ENCODE measurements at regions not wholly inside any gene's neighbourhood (a gene's known extent, or its start where the extent isn't known, plus 50 kb on each side); places are given as distances from the start of the nearest gene placed in this dataset.
"Not testable (repeated sequence)": the region's sequence is repeated elsewhere in the genome, so short reads cannot be mapped to it uniquely, and the experiment has no call there.

DNA sequence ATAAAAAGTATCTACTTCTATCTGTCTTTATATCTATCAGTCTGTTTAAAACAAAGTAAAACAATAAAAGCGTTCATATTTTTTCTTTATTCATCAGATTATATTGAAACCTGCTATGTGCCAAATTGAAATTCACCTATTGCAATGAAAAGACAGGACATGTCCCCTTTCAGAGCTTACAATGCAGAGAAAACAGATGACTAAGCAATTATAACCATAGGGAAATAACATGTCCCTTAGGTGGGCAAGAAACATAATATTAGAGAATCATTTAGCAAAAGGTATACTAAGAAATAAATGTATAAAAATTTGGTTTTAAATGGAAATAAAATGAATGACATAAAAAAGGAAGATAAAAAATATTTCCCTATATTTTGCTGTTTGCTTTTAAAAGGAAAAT, 1421.3 kb downstream of the FSCB start:
- Histone ChIP-seq H3K36me3 (ENCODE audit: control insufficient read depth, insufficient read depth, low read length) (no peaks in the 10 kb centered on the region), H3K4me3 (ENCODE audit: low read depth, low read length) (no peak overlapping the region), H3K27me3 (ENCODE audit: control insufficient read depth, insufficient read depth, low read length) (no peaks in the 10 kb centered on the region)
- DNase-seq (ENCODE audit: low read depth) (no peak), FAIRE-seq (no peak)
- TF ChIP-seq, protein P1, sequence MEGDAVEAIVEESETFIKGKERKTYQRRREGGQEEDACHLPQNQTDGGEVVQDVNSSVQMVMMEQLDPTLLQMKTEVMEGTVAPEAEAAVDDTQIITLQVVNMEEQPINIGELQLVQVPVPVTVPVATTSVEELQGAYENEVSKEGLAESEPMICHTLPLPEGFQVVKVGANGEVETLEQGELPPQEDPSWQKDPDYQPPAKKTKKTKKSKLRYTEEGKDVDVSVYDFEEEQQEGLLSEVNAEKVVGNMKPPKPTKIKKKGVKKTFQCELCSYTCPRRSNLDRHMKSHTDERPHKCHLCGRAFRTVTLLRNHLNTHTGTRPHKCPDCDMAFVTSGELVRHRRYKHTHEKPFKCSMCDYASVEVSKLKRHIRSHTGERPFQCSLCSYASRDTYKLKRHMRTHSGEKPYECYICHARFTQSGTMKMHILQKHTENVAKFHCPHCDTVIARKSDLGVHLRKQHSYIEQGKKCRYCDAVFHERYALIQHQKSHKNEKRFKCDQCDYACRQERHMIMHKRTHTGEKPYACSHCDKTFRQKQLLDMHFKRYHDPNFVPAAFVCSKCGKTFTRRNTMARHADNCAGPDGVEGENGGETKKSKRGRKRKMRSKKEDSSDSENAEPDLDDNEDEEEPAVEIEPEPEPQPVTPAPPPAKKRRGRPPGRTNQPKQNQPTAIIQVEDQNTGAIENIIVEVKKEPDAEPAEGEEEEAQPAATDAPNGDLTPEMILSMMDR (IDR thresholded peaks at IDR 0.05; ENCODE audit: insufficient read depth, low read length, severe bottlenecking) = no peak

DNA sequence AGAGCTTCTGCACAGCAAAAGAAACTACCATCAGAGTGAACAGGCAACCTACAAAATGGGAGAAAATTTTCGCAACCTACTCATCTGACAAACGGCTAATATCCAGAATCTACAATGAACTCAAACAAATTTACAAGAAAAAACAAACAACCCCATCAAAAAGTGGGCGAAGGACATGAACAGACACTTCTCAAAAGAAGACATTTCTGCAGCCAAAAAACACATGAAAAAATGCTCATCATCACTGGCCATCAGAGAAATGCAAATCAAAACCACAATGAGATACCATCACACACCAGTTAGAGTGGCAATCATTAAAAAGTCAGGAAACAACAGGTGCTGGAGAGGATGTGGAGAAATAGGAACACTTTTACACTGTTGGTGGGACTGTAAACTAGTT, 1439.7 kb downstream of the FSCB start:
- FAIRE-seq; H3K36me3 ChIP-seq (ENCODE audit: control insufficient read depth, insufficient read depth, low read length); DNase-seq (ENCODE audit: low read depth): not testable (repeated sequence)

DNA sequence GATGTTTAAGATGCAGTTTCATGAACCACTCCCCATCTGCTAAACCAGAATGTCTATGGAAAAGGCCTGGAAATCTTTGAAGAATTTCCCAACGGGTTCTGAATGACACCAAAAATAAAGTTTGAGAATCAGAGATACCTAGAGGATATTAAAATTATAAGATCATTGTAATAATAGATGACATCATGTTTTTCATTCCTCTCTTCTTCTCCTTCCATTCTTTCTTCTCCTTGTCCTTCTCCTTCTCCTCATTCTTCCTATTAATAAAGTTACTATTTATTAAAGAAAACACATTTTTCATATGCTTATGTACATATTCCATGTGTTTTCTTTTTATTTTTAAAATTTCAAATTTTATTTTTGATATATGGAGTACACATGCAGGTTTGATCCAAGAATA, 1449.4 kb downstream of the LRFN5 start:
- no peak for FAIRE-seq
- TF ChIP-seq, protein P1 (IDR thresholded peaks at IDR 0.05; ENCODE audit: insufficient read depth, low read length, severe bottlenecking) = no peak
- no peak overlapping the region for H3K4me3 ChIP-seq (ENCODE audit: low read depth, low read length)

More for the DNA sequence above, 1439.7 kb downstream of the FSCB start:
- not testable (repeated sequence) for H3K27me3 ChIP-seq (ENCODE audit: control insufficient read depth, insufficient read depth, low read length); H3K4me3 ChIP-seq (ENCODE audit: low read depth, low read length)

DNA sequence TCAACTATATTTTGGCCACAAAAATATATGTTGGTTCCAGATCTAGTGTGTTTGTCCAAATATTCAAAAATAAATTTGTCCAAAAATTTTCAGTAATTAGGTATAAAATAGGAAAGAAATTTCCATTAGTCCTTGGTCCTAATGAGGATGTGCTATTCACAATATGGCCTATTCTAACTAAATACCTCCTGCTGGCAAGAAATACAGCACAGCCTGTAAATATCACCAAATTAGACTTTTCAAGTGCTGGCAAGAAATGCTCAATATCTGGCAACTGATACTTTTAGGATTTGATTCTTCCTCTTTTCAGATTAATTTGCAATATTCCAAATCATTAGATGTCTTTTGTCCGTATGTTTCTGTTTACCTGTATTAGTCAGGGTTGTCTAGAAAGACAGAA, 1446.2 kb downstream of the LRFN5 start:
- DNase-seq (ENCODE audit: low read depth) (no peak), FAIRE-seq (no peak)
- Histone ChIP-seq H3K4me3 (ENCODE audit: low read depth, low read length) (no peak overlapping the region), H3K36me3 (ENCODE audit: control insufficient read depth, insufficient read depth, low read length) (no peaks in the 10 kb centered on the region), H3K27me3 (ENCODE audit: control insufficient read depth, insufficient read depth, low read length) (no peaks in the 10 kb centered on the region)
- TF ChIP-seq, protein P1 (IDR thresholded peaks at IDR 0.05; ENCODE audit: insufficient read depth, low read length, severe bottlenecking) = no peak

More for the DNA sequence above, 1449.4 kb downstream of the LRFN5 start:
- DNase-seq (ENCODE audit: low read depth) = no peak
- no peaks in the 10 kb centered on the region for H3K27me3 ChIP-seq (ENCODE audit: control insufficient read depth, insufficient read depth, low read length)
- H3K36me3 ChIP-seq (ENCODE audit: control insufficient read depth, insufficient read depth, low read length) = no peaks in the 10 kb centered on the region

DNA sequence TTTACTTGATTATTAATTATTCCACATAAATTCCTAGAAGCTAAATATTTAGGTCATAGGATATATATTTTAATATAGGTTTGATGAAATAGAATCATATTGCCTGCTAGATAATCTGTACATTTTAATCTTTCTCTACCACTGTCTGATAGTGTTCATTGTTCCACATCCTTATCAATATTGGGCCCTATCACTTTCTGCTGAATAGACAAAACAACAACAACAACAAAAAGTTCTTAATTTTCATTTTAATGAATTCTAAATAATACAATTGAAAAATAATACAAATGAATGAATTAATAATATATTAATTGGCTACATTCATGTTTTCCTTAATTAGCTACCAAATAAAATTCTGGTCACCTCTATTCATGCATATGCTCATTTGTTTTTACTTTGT, 1437.2 kb downstream of the LRFN5 start:
- FAIRE-seq = no peak
- Histone ChIP-seq H3K27me3 (ENCODE audit: control insufficient read depth, insufficient read depth, low read length) (no peaks in the 10 kb centered on the region), H3K36me3 (ENCODE audit: control insufficient read depth, insufficient read depth, low read length) (no peaks in the 10 kb centered on the region), H3K4me3 (ENCODE audit: low read depth, low read length) (no peak overlapping the region)
- TF ChIP-seq, protein P1 (IDR thresholded peaks at IDR 0.05; ENCODE audit: insufficient read depth, low read length, severe bottlenecking) = no peak
- no peak for DNase-seq (ENCODE audit: low read depth)

DNA sequence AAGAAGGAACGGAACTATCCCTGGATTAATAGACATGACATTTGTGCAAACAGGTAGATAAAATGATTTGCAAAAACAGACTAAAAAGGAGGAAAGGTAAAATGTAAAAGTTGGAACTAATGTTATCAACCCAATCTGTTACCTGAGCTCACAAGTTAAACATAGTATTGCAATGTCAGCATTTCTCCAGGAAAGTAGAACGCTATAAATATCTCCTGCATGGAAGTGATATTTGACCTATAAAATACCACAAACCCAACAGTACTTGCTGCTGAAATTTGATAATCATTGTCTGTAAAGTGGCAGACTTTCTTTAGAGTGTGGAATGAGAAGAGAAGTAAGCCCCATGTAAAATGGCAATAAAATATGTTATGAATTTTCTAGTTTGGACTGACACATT, 1435.7 kb downstream of the LRFN5 start:
- DNase-seq (ENCODE audit: low read depth) (no peak), FAIRE-seq (no peak)
- Histone ChIP-seq H3K36me3 (ENCODE audit: control insufficient read depth, insufficient read depth, low read length) (no peaks in the 10 kb centered on the region), H3K27me3 (ENCODE audit: control insufficient read depth, insufficient read depth, low read length) (no peaks in the 10 kb centered on the region), H3K4me3 (ENCODE audit: low read depth, low read length) (no peak overlapping the region)
- TF ChIP-seq, protein P1 (IDR thresholded peaks at IDR 0.05; ENCODE audit: insufficient read depth, low read length, severe bottlenecking) = no peak
